BLaER1 (cell line): ENCODE measurements at regions not wholly inside any gene's neighbourhood (a gene's known extent, or its start where the extent isn't known, plus 50 kb on each side); places are given as distances from the start of the nearest gene placed in this dataset.

ENCODE experiments used
- H3K27ac ChIP-seq: shearing (Covaris generic); formaldehyde crosslinking; 2 replicates; pipeline ENCODE4 v1.8.1; 2022
- H3K27me3 ChIP-seq: shearing (Covaris generic); formaldehyde crosslinking; 2 replicates; pipeline ENCODE4 v1.8.1; 2022
- H3K36me3 ChIP-seq: shearing (Covaris generic); formaldehyde crosslinking; 2 replicates; pipeline ENCODE4 v1.8.1; 2022
- H3K4me1 ChIP-seq: shearing (Covaris generic); formaldehyde crosslinking; 2 replicates; pipeline ENCODE4 v1.8.1; 2022
- H3K4me2 ChIP-seq: shearing (Covaris generic); formaldehyde crosslinking; 2 replicates; pipeline ENCODE4 v1.8.1; 2022
- H3K4me3 ChIP-seq: shearing (Covaris generic); formaldehyde crosslinking; 2 replicates; pipeline ENCODE4 v1.8.1; 2022
- H3K9ac ChIP-seq: shearing (Covaris generic); formaldehyde crosslinking; 2 replicates; pipeline ENCODE4 v1.8.1; 2022
- H3K9me3 ChIP-seq: shearing (Covaris generic); formaldehyde crosslinking; 2 replicates; pipeline ENCODE4 v1.8.1; 2022
- H4K20me1 ChIP-seq: shearing (Covaris generic); formaldehyde crosslinking; 2 replicates; pipeline ENCODE4 v1.8.1; 2022
- Cebpa-rat ChIP-seq: shearing (Covaris generic); IDR thresholded peaks from 2 replicates; pipeline ENCODE4 v1.8.1; 2022

GRCh38 chr2:239626961-239627592, 226.3 kb upstream of the HDAC4 start:
- H3K27me3 ChIP-seq = no peaks in the 10 kb centered on the region
- H3K36me3 ChIP-seq = no peaks in the 10 kb centered on the region
- no peak overlapping the region for H3K4me2 ChIP-seq
- no peaks in the 10 kb centered on the region for H4K20me1 ChIP-seq
- no peak for TF ChIP-seq Cebpa-rat
- H3K4me3 ChIP-seq = no peak overlapping the region
- no peak overlapping the region for H3K9ac ChIP-seq
- H3K9me3 ChIP-seq = peaks cover 4% of the 10 kb centered on the region; the same call in 1 of the 2 replicates
- peaks cover 30% of the 10 kb centered on the region for H3K4me1 ChIP-seq
- no peak overlapping the region for H3K27ac ChIP-seq

GRCh38 chr2:239625971-239626734, 225.3 kb upstream of the HDAC4 start:
- Histone ChIP-seq H3K36me3 (no peaks in the 10 kb centered on the region), H3K9ac (no peak overlapping the region), H3K9me3 (peaks cover 4% of the 10 kb centered on the region; the same call in 1 of the 2 replicates), H3K27me3 (no peaks in the 10 kb centered on the region), H3K4me3 (no peak overlapping the region), H3K4me2 (peak overlapping the region; percentile 37; the same call in 1 of the 2 replicates), H3K4me1 (peaks cover 30% of the 10 kb centered on the region), H3K27ac (no peak overlapping the region), H4K20me1 (no peaks in the 10 kb centered on the region)
- TF ChIP-seq Cebpa-rat = no peak

- Histone ChIP-seq H3K4me2 (no peak overlapping the region), H3K9me3 (peaks cover 4% of the 10 kb centered on the region; the same call in 1 of the 2 replicates), H3K27ac (no peak overlapping the region), H3K27me3 (no peaks in the 10 kb centered on the region), H3K36me3 (no peaks in the 10 kb centered on the region), H4K20me1 (no peaks in the 10 kb centered on the region), H3K4me3 (no peak overlapping the region), H3K9ac (no peak overlapping the region), H3K4me1 (peaks cover 32% of the 10 kb centered on the region)
- TF ChIP-seq Cebpa-rat = no peak
These were observed 224.5 kb upstream of the HDAC4 start for GRCh38 chr2:239625156-239625845.

- TF ChIP-seq Cebpa-rat = no peak
- Histone ChIP-seq H3K36me3 (no peaks in the 10 kb centered on the region; the same call in 1 of the 2 replicates), H4K20me1 (no peaks in the 10 kb centered on the region), H3K4me1 (peaks cover 37% of the 10 kb centered on the region), H3K9ac (no peak overlapping the region), H3K9me3 (peaks cover 23% of the 10 kb centered on the region), H3K27ac (no peak overlapping the region), H3K4me2 (no peak overlapping the region), H3K4me3 (no peak overlapping the region), H3K27me3 (no peaks in the 10 kb centered on the region)
These were observed 220.8 kb upstream of the HDAC4 start for GRCh38 chr2:239621611-239622010.

GRCh38 chr2:239619369-239619768, 218.5 kb upstream of the HDAC4 start:
- H3K9me3 ChIP-seq = peaks cover 26% of the 10 kb centered on the region
- H3K4me3 ChIP-seq = no peak overlapping the region
- H3K4me1 ChIP-seq = peaks cover 28% of the 10 kb centered on the region
- H3K27ac ChIP-seq = no peak overlapping the region
- no peaks in the 10 kb centered on the region; the same call in 1 of the 2 replicates for H3K36me3 ChIP-seq
- H3K9ac ChIP-seq = no peak overlapping the region
- H3K27me3 ChIP-seq = no peaks in the 10 kb centered on the region
- H4K20me1 ChIP-seq = no peaks in the 10 kb centered on the region
- TF ChIP-seq Cebpa-rat = no peak
- peak overlapping the region; percentile 8; the same call in 1 of the 2 replicates for H3K4me2 ChIP-seq

GRCh38 chr2:239616729-239617128, 215.9 kb upstream of the HDAC4 start:
- H4K20me1 ChIP-seq = no peaks in the 10 kb centered on the region
- peaks cover 26% of the 10 kb centered on the region for H3K9me3 ChIP-seq
- TF ChIP-seq Cebpa-rat = no peak
- H3K9ac ChIP-seq = no peak overlapping the region
- H3K4me3 ChIP-seq = no peak overlapping the region
- H3K27me3 ChIP-seq = no peaks in the 10 kb centered on the region
- peaks cover 18% of the 10 kb centered on the region; the same call in 1 of the 2 replicates for H3K4me1 ChIP-seq
- H3K27ac ChIP-seq = no peak overlapping the region
- no peaks in the 10 kb centered on the region; the same call in 1 of the 2 replicates for H3K36me3 ChIP-seq
- H3K4me2 ChIP-seq = no peak overlapping the region

- H3K27ac ChIP-seq = no peak overlapping the region
- no peaks in the 10 kb centered on the region for H3K27me3 ChIP-seq
- H3K4me1 ChIP-seq = peaks cover 38% of the 10 kb centered on the region
- no peaks in the 10 kb centered on the region for H3K36me3 ChIP-seq
- TF ChIP-seq Cebpa-rat = no peak
- peaks cover 12% of the 10 kb centered on the region for H3K9me3 ChIP-seq
- no peak overlapping the region for H3K9ac ChIP-seq
- no peak overlapping the region for H3K4me2 ChIP-seq
- H3K4me3 ChIP-seq = no peak overlapping the region
- H4K20me1 ChIP-seq = no peaks in the 10 kb centered on the region
These were observed 211.3 kb upstream of the HDAC4 start for GRCh38 chr2:239612133-239612532.

- H3K9ac ChIP-seq = no peak overlapping the region
- no peak for TF ChIP-seq Cebpa-rat
- H4K20me1 ChIP-seq = no peaks in the 10 kb centered on the region
- H3K4me2 ChIP-seq = no peak overlapping the region
- H3K27me3 ChIP-seq = no peaks in the 10 kb centered on the region
- peaks cover 4% of the 10 kb centered on the region for H3K9me3 ChIP-seq
- no peaks in the 10 kb centered on the region for H3K36me3 ChIP-seq
- no peak overlapping the region for H3K4me3 ChIP-seq
- H3K27ac ChIP-seq = no peak overlapping the region
- peaks cover 46% of the 10 kb centered on the region for H3K4me1 ChIP-seq
These were observed 210.5 kb upstream of the HDAC4 start for GRCh38 chr2:239611222-239611795.

GRCh38 chr2:239610457-239611221, 209.8 kb upstream of the HDAC4 start:
- H4K20me1 ChIP-seq = no peaks in the 10 kb centered on the region

More at GRCh38 chr2:239610457-239611221, 209.8 kb upstream of the HDAC4 start:
- Histone ChIP-seq H3K4me3 (no peak overlapping the region), H3K27me3 (no peaks in the 10 kb centered on the region), H3K9ac (no peak overlapping the region), H3K9me3 (no peaks in the 10 kb centered on the region), H3K27ac (no peak overlapping the region), H3K4me2 (no peak overlapping the region), H3K36me3 (no peaks in the 10 kb centered on the region), H3K4me1 (peaks cover 53% of the 10 kb centered on the region)
- no peak for TF ChIP-seq Cebpa-rat
